Testis (tissue), 2 donors: ENCODE measurements at regions not wholly inside any gene's neighbourhood (a gene's known extent, or its start where the extent isn't known, plus 50 kb on each side); places are given as distances from the start of the nearest gene placed in this dataset.

Source experiments
- CTCF ChIP-seq, 3 experiments: fragments of 450-650 bp in 2 of 3; fragments of 200-600 bp in 1 of 3; sonication (generic) in 1 of 3; IDR thresholded peaks; one replicate each; pipeline ENCODE4 v1.5.1; 2016 to 2019; ENCODE audit warnings: antibody characterized with exemption in 3 of 3, mild to moderate bottlenecking in 2 of 3, moderate library complexity in 1 of 3
- POLR2A ChIP-seq: fragments of 450-650 bp; IDR thresholded peaks from one replicate; pipeline ENCODE4 v1.6.1; 2017; ENCODE audit warnings: antibody characterized with exemption, mild to moderate bottlenecking, moderate library complexity

GRCh38 chr5:165325221-165325620 lies 1819.8 kb downstream of the MAT2B start:
- TF ChIP-seq POLR2A: no peak
- TF ChIP-seq CTCF (IDR thresholded peaks at IDR 0.05): no peak
